NCI-H2227 (cell line): ENCODE measurements at regions not wholly inside any gene's neighbourhood (a gene's known extent, or its start where the extent isn't known, plus 50 kb on each side); places are given as distances from the start of the nearest gene placed in this dataset.

Experiments
- DNase-seq: peaks from one replicate; lab custom pipeline; 2025; ENCODE audit not compliant: unreplicated experiment; lab: John Stamatoyannopoulos, UW

- no peak for DNase-seq
Observed at GRCh38 chr7:31455844-31456243, 58.0 kb upstream of the ITPRID1 start.

GRCh38 chr7:31456646-31457368 is 57.1 kb upstream of the ITPRID1 start:
- no peak for DNase-seq

GRCh38 chr7:31457551-31457950 is 56.3 kb upstream of the ITPRID1 start:
- DNase-seq, result no peak

GRCh38 chr7:31458203-31458602 is 55.7 kb upstream of the ITPRID1 start:
- no peak for DNase-seq

- DNase-seq, result no peak
Observed at GRCh38 chr7:31462636-31463035, 51.3 kb upstream of the ITPRID1 start.
